CD4-positive, alpha-beta T cell treated with Interleukin-1 beta for 1 hour (primary cell): ENCODE measurements at regions not wholly inside any gene's neighbourhood (a gene's known extent, or its start where the extent isn't known, plus 50 kb on each side); places are given as distances from the start of the nearest gene placed in this dataset.

Source experiments
- DNase-seq, 2 donors: peaks; one replicate each; pipeline ENCODE4 v3.0.0-alpha.2; 2020 to 2022

GRCh38 chr18:72470391-72470790, 73.8 kb downstream of the CBLN2 start:
- DNase-seq = no peak

GRCh38 chr18:72468021-72468710, 76.0 kb downstream of the CBLN2 start:
- no peak for DNase-seq

- no peak for DNase-seq
Observed at GRCh38 chr18:72460210-72460680, 83.9 kb downstream of the CBLN2 start.

GRCh38 chr18:72458271-72458670, 85.9 kb downstream of the CBLN2 start:
- DNase-seq = no peak

- no peak for DNase-seq
Observed at GRCh38 chr18:72456802-72457201, 87.3 kb downstream of the CBLN2 start.

- DNase-seq = no peak
Observed at GRCh38 chr18:72452328-72452727, 91.8 kb downstream of the CBLN2 start.

GRCh38 chr18:72444798-72445155, 99.4 kb downstream of the CBLN2 start:
- no peak for DNase-seq

GRCh38 chr18:72444111-72444797, 99.9 kb downstream of the CBLN2 start:
- DNase-seq = no peak

GRCh38 chr18:72436401-72436800, 107.7 kb downstream of the CBLN2 start:
- DNase-seq = no peak

GRCh38 chr18:72433756-72434155, 110.4 kb downstream of the CBLN2 start:
- no peak for DNase-seq

GRCh38 chr18:72427721-72428120, 116.4 kb downstream of the CBLN2 start:
- no peak for DNase-seq

GRCh38 chr18:72419914-72420313, 124.2 kb downstream of the CBLN2 start:
- DNase-seq = no peak

- no peak for DNase-seq
Observed at GRCh38 chr18:72412927-72413326, 131.2 kb downstream of the CBLN2 start.

- no peak for DNase-seq
Observed at GRCh38 chr18:72411261-72411660, 132.9 kb downstream of the CBLN2 start.

- DNase-seq = no peak
Observed at GRCh38 chr18:72410399-72410798, 133.7 kb downstream of the CBLN2 start.

- no peak for DNase-seq
Observed at GRCh38 chr18:72409903-72410302, 134.2 kb downstream of the CBLN2 start.

GRCh38 chr18:72407048-72407447, 137.1 kb downstream of the CBLN2 start:
- DNase-seq = no peak

GRCh38 chr18:72391951-72392350, 152.2 kb downstream of the CBLN2 start:
- no peak for DNase-seq

- DNase-seq = no peak
Observed at GRCh38 chr18:72391427-72391826, 152.7 kb downstream of the CBLN2 start.

- DNase-seq = no peak
Observed at GRCh38 chr18:72378016-72378415, 166.1 kb downstream of the CBLN2 start.

GRCh38 chr18:72376256-72376655, 167.9 kb downstream of the CBLN2 start:
- DNase-seq = no peak

GRCh38 chr18:72375618-72376017, 168.5 kb downstream of the CBLN2 start:
- DNase-seq = no peak

GRCh38 chr18:72372076-72372475, 172.1 kb downstream of the CBLN2 start:
- no peak for DNase-seq

- no peak for DNase-seq
Observed at GRCh38 chr18:72368308-72368707, 175.8 kb downstream of the CBLN2 start.

GRCh38 chr18:72360634-72361033, 183.5 kb downstream of the CBLN2 start:
- DNase-seq = no peak
